GM12864 (cell line): ENCODE measurements at regions not wholly inside any gene's neighbourhood (a gene's known extent, or its start where the extent isn't known, plus 50 kb on each side); places are given as distances from the start of the nearest gene placed in this dataset.

ENCODE experiments used
- DNase-seq: peaks from one replicate; pipeline ENCODE4 v3.0.0-alpha.2; 2011; ENCODE audit warnings: low read depth
- H3K4me3 ChIP-seq: 2 replicates; pipeline ENCODE4 v1.5.1; 2011; ENCODE audit warnings: mild to moderate bottlenecking, low read depth, low read length, control low read depth
- TF ChIP-seq, protein P1 (sequence below): IDR thresholded peaks from 2 replicates; pipeline ENCODE4 v1.5.1; 2011; ENCODE audit warnings: low read depth, mild to moderate bottlenecking, moderate library complexity, low read length, control low read depth, inconsistent platforms; ENCODE audit errors: missing control alignments

DNA sequence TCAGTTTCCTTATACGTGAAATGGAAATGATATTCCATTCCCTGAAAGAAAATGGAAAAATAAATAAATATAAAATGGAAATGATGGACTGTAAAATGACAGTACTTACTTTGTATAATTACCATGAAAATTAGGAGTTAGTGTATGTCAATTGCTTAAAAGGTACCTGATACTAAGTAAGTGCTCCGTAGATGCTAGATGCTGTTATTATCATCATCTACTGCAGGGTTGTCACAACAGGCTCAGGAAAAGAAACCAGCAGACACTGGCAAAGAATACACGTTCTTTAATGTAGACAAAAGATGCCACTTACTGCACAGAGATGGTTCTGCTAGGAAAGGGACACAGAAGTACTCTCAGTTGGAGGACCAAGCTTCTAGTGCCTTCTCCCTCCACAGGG is 64.0 kb upstream of the KCNN2 start:
- H3K4me3 ChIP-seq, result no peak overlapping the region
- TF ChIP-seq, protein P1, sequence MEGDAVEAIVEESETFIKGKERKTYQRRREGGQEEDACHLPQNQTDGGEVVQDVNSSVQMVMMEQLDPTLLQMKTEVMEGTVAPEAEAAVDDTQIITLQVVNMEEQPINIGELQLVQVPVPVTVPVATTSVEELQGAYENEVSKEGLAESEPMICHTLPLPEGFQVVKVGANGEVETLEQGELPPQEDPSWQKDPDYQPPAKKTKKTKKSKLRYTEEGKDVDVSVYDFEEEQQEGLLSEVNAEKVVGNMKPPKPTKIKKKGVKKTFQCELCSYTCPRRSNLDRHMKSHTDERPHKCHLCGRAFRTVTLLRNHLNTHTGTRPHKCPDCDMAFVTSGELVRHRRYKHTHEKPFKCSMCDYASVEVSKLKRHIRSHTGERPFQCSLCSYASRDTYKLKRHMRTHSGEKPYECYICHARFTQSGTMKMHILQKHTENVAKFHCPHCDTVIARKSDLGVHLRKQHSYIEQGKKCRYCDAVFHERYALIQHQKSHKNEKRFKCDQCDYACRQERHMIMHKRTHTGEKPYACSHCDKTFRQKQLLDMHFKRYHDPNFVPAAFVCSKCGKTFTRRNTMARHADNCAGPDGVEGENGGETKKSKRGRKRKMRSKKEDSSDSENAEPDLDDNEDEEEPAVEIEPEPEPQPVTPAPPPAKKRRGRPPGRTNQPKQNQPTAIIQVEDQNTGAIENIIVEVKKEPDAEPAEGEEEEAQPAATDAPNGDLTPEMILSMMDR, result no peak
- no peak for DNase-seq

DNA sequence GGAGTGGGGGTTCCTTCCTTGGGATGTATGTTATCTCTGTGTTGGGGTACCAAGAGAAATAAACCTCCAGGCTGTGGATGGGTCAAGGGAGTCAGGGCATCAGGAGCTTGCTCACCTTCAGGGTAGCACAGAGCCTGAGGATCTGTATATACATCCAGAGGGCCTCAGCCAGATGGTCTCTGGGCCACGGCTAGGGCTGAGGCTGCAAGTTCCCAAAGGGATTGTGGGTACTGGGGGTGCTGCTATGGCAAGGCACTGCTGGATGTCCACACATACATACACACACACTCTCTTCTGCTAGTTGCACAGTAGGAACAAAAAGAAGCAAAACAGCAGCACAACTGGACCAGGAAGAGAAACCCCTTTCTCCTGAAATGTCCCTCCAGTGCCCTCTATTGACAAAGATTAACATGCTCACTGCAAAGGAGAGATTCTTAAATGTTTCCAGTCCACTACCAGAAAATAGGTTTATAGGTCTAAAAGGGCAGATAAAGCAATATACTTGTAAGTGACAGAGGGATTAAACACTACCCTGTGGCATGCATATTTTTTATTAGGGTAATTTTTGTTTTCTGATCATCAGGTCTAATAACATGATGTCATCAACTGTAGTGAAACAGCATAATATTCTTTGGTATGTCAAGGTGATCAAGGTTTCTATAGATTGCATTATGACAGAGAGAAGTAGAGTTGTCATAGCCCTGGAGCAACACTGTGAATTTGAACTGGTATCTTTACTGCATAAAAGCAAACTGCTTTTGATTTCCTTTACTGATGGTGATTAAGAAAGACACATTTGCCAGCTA is 56.3 kb upstream of the KCNN2 start:
- H3K4me3 ChIP-seq, result no peak overlapping the region
- TF ChIP-seq, protein P1, result peak; percentile 53
- DNase-seq, result peak; percentile 2

DNA sequence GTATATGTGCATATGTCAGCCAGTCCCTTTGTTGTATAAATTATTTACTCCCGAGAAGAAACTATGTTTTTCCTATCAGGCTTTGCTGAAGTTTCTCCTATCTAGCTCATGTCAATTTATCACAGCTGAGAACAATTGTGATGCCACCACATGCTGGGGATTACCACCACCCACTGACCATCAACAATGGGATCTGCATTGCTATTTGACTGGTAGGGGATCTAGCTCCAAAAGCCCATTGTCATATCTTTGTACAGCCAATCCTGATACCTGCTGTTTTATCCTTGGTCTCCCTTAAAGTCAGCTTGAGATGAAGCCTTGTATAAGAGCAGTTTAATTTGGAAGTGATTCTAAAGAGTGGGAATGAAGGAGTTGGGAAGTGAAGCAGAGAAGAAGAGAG is 53.9 kb upstream of the KCNN2 start:
- TF ChIP-seq, protein P1, result no peak
- no peak overlapping the region for H3K4me3 ChIP-seq
- no peak for DNase-seq

DNA sequence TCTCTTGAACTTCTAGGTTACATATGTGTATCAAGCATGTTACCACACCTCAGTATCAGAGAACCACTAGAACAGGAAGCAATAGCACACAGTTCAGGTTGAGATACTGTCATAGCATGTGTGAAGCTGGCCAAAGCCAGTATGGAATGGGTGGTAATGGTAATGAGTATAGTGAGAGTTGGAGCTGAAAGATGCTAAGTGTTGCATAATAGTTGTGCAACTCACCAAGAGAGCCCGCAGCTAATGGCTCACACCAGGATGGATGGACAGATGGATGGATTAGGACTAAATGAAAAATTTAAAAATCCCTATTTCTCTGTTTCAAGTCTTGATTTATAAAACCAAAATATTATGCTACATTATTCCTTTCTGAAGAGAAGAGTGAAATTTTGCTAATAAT is 53.4 kb upstream of the KCNN2 start:
- H3K4me3 ChIP-seq, result no peak overlapping the region
- TF ChIP-seq, protein P1, result no peak
- no peak for DNase-seq

DNA sequence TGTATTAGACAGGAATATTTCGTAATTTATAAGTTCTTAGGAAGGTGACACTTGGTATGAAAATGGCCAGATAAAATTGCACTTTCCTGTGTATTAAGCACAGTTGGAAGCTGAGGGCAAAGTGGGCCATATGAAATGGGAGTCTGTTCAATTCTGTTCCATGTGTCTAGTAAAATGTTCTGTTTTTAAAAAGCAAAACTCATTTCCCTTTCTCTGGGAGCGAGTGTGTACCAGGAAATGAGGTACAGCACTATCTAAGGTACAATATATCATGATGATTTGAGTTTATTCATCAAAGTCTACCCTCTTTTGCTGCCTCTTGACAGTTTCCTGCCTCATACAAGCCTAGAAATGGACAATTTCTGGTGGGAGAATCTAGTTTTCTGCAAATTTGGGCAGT is 51.2 kb upstream of the KCNN2 start:
- TF ChIP-seq, protein P1, result no peak
- no peak overlapping the region for H3K4me3 ChIP-seq
- DNase-seq, result no peak

DNA sequence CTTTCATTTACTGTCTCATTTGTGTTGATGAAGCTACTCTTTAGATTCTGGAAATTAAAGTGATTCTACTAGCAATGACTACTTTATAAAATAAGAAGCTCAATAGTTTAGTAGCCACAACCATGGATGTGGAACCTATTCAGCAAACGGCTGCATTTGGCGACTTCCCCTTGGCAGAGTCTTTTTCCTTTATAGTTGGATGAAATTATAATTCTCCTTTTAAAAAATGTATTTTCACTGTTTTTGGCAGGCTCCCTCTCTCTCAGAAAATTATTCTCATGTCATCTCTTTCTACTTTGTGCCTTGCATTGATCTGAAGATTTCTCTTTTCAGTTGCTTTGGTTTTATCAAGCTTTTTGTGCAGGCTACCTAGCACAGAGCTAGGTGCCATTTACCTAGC is 50.6 kb upstream of the KCNN2 start:
- DNase-seq, result no peak
- H3K4me3 ChIP-seq, result no peak overlapping the region
- TF ChIP-seq, protein P1, result no peak

DNA sequence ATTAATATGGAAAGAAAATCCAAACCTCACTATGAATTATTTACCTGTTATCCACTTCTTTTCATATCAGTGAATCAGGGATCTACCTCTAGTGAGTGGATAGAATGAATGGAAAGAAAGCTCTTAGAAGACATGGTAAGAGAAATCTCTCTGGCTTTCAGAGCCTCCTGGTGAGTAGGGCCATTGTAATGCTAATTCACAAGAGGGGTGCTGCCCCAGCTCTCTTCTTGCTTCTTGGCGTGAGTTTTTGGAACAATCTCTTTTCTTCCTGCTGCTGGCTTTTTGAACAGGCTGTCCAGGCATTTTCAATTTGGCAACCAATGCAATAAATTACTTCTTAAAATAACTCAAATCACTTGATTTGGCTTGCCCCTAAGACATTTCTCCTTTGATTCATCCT is 49.9 kb upstream of the KCNN2 start:
- TF ChIP-seq, protein P1, result no peak
- DNase-seq, result no peak
- H3K4me3 ChIP-seq, result no peak overlapping the region
